Mucosa of gallbladder (tissue), 1 donor: ENCODE measurements at regions not wholly inside any gene's neighbourhood (a gene's known extent, or its start where the extent isn't known, plus 50 kb on each side); places are given as distances from the start of the nearest gene placed in this dataset.
"Not testable (repeated sequence)": the region's sequence is repeated elsewhere in the genome, so short reads cannot be mapped to it uniquely, and the experiment has no call there.

ENCODE experiments used
- DNase-seq: peaks from one replicate; pipeline ENCODE4 v3.0.0-alpha.2; 2020; ENCODE audit warnings: low spot score
- donor health status: DM: no; HTN: no; CAD: no.

- no peak for DNase-seq
Observed at GRCh38 chr9:86624630-86625029, 270.4 kb upstream of the TUT7 start.

GRCh38 chr9:86614871-86615849 lies 260.9 kb upstream of the TUT7 start:
- no peak for DNase-seq

- no peak for DNase-seq
Observed at GRCh38 chr9:86613943-86614342, 259.7 kb upstream of the TUT7 start.

- DNase-seq = not testable (repeated sequence)
Observed at GRCh38 chr9:86611534-86611933, 257.3 kb upstream of the TUT7 start.

- DNase-seq = no peak
Observed at GRCh38 chr9:86605303-86605702, 251.1 kb upstream of the TUT7 start.

GRCh38 chr9:86604741-86605140 lies 250.5 kb upstream of the TUT7 start:
- no peak for DNase-seq

- DNase-seq = no peak
Observed at GRCh38 chr9:86602715-86603114, 248.5 kb upstream of the TUT7 start.

- no peak for DNase-seq
Observed at GRCh38 chr9:86601697-86602096, 247.5 kb upstream of the TUT7 start.

GRCh38 chr9:86600977-86601376 lies 246.8 kb upstream of the TUT7 start:
- no peak for DNase-seq

- DNase-seq = no peak
Observed at GRCh38 chr9:86600291-86600690, 246.1 kb upstream of the TUT7 start.

- DNase-seq = no peak
Observed at GRCh38 chr9:86599561-86599960, 245.4 kb upstream of the TUT7 start.

- DNase-seq = no peak
Observed at GRCh38 chr9:86598411-86599239, 244.4 kb upstream of the TUT7 start.

- no peak for DNase-seq
Observed at GRCh38 chr9:86594724-86595123, 240.5 kb upstream of the TUT7 start.

GRCh38 chr9:86591472-86591871 lies 237.3 kb upstream of the TUT7 start:
- no peak for DNase-seq

GRCh38 chr9:86589730-86590129 lies 235.5 kb upstream of the TUT7 start:
- DNase-seq = no peak

GRCh38 chr9:86589273-86589672 lies 235.1 kb upstream of the TUT7 start:
- no peak for DNase-seq

- DNase-seq = no peak
Observed at GRCh38 chr9:86586144-86586494, 231.9 kb upstream of the TUT7 start.

- no peak for DNase-seq
Observed at GRCh38 chr9:86585422-86586143, 231.4 kb upstream of the TUT7 start.

- no peak for DNase-seq
Observed at GRCh38 chr9:86580688-86581087, 226.5 kb upstream of the TUT7 start.

- no peak for DNase-seq
Observed at GRCh38 chr9:86578722-86579121, 224.5 kb upstream of the TUT7 start.

GRCh38 chr9:86577420-86578333 lies 223.5 kb upstream of the TUT7 start:
- no peak for DNase-seq
